NT2/D1 (cell line): ENCODE measurements at regions not wholly inside any gene's neighbourhood (a gene's known extent, or its start where the extent isn't known, plus 50 kb on each side); places are given as distances from the start of the nearest gene placed in this dataset.

Source experiments
- DNase-seq: peaks from one replicate; pipeline ENCODE4 v3.0.0-alpha.2; 2011; ENCODE audit warnings: low read depth, low spot score
- H3K27me3 ChIP-seq: 2 replicates; pipeline ENCODE4 v1.6.0; 2011; ENCODE audit warnings: mild to moderate bottlenecking; ENCODE audit not compliant: insufficient read length, insufficient read depth
- H3K36me3 ChIP-seq: 2 replicates; pipeline ENCODE4 v1.6.1; 2011; ENCODE audit warnings: mild to moderate bottlenecking, low read length, mixed read lengths; ENCODE audit not compliant: insufficient read depth, insufficient read length
- H3K4me1 ChIP-seq: 2 replicates; pipeline ENCODE4 v1.5.1; 2011; ENCODE audit not compliant: insufficient read depth, insufficient read length
- H3K4me3 ChIP-seq: 2 replicates; pipeline ENCODE4 v1.5.1; 2011; ENCODE audit warnings: low read depth; ENCODE audit not compliant: insufficient read length
- H3K9ac ChIP-seq: 2 replicates; pipeline ENCODE4 v1.6.0; 2011; ENCODE audit warnings: low read depth; ENCODE audit not compliant: insufficient read length
- H3K9me3 ChIP-seq: 2 replicates; pipeline ENCODE4 v1.5.1; 2011; ENCODE audit warnings: mild to moderate bottlenecking, low read length; ENCODE audit not compliant: insufficient read depth
- SUZ12 ChIP-seq: IDR thresholded peaks from 2 replicates; pipeline ENCODE4 v1.6.1; 2011; ENCODE audit not compliant: insufficient read length, insufficient read depth; ENCODE audit errors: extremely low read depth
- YY1 ChIP-seq: IDR thresholded peaks from 2 replicates; pipeline ENCODE4 v1.6.1; 2011; ENCODE audit not compliant: insufficient read length, insufficient read depth
- ZNF274 ChIP-seq: IDR thresholded peaks from 2 replicates; pipeline ENCODE4 v1.6.1; 2011; ENCODE audit warnings: mild to moderate bottlenecking, low read depth, low read length

DNA sequence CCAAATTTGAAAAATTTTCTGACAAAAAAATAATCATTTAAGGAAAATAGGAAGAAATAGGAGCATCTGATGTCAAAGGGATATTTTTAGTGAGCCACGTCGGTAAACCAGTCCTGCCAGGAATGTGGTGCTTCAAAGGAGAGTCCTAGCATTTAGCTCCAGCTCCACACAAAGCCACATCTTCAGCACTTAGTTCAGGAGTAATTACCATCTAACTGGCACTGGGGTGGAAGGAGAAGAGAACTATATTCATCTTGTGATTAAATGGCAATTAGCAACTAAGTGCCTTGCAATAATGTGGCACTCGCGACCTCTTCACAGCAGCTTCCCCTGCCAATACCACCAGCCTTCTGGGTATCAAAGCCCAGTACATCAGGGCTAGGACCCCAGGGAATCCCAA, 409.1 kb downstream of the SETD4 start:
- no peaks in the 10 kb centered on the region for H3K9me3 ChIP-seq
- H3K4me1 ChIP-seq, result no peaks in the 10 kb centered on the region
- no peaks in the 10 kb centered on the region for H3K36me3 ChIP-seq
- H3K27me3 ChIP-seq, result no peaks in the 10 kb centered on the region
- no peak overlapping the region for H3K9ac ChIP-seq
- TF ChIP-seq ZNF274 (no peak), YY1 (no peak), SUZ12 (no peak)
- DNase-seq, result no peak
- no peak overlapping the region for H3K4me3 ChIP-seq

DNA sequence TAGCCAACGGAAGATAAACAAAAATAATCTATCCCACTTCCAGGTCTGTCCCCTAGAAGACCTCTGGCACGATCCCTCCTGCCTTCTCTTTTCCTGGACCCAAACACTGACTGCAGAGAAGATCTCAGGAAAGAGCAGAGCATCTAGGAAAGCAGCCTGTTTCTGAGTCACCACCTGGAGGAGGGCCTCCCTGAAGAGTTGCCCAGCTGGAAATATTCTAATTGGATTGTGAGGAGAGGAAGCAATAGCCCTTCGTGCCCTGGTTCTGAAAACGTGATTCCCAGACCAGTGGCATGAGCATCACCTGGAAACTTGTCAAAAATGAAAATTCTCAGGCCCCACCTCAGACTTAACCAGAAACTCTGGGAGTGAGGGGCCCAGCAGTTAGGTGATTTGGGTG, 411.1 kb downstream of the SETD4 start:
- no peaks in the 10 kb centered on the region for H3K9me3 ChIP-seq
- no peaks in the 10 kb centered on the region for H3K27me3 ChIP-seq
- H3K36me3 ChIP-seq, result no peaks in the 10 kb centered on the region
- DNase-seq, result peak; percentile 11
- TF ChIP-seq YY1 (no peak), SUZ12 (no peak), ZNF274 (no peak)
- no peaks in the 10 kb centered on the region for H3K4me1 ChIP-seq
- no peak overlapping the region for H3K9ac ChIP-seq
- H3K4me3 ChIP-seq, result no peak overlapping the region

- Histone ChIP-seq H3K4me3 (no peak overlapping the region), H3K9me3 (no peaks in the 10 kb centered on the region), H3K27me3 (no peaks in the 10 kb centered on the region), H3K4me1 (no peaks in the 10 kb centered on the region), H3K36me3 (no peaks in the 10 kb centered on the region), H3K9ac (no peak overlapping the region)
- no peak for TF ChIP-seq ZNF274
- TF ChIP-seq SUZ12, result no peak
- no peak for TF ChIP-seq YY1
- DNase-seq, result no peak
Measured at GRCh38 chr21:35648512-35648911, 411.8 kb downstream of the SETD4 start.

- Histone ChIP-seq H3K36me3 (no peaks in the 10 kb centered on the region), H3K9me3 (no peaks in the 10 kb centered on the region), H3K4me3 (no peak overlapping the region), H3K27me3 (no peaks in the 10 kb centered on the region), H3K4me1 (no peaks in the 10 kb centered on the region), H3K9ac (no peak overlapping the region)
- TF ChIP-seq ZNF274 (no peak), YY1 (no peak), SUZ12 (no peak)
- DNase-seq, result no peak
Measured at GRCh38 chr21:35646606-35647005, 413.7 kb downstream of the SETD4 start.

DNA sequence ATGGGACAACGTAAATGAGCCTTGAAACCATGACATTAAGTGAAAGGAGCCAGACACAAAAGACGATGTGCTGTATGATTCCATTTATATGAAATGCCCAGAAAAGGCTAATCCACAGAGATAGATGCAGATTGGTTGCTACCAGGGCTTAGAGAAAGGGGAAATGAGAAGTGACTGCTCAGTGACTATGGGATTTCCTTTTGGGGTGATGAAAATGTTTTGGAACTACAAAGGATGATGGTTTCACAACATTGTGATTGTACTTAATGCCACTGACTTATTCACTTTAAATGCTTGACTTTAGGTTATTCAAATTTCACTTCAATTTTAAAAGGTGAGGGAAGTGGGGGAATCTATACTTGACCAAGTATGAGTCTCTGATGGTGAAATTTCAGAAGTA, 414.3 kb downstream of the SETD4 start:
- TF ChIP-seq ZNF274, result no peak
- no peak for TF ChIP-seq SUZ12
- TF ChIP-seq YY1, result no peak
- DNase-seq, result no peak
- H3K9ac ChIP-seq, result no peak overlapping the region
- no peaks in the 10 kb centered on the region for H3K36me3 ChIP-seq
- no peaks in the 10 kb centered on the region for H3K4me1 ChIP-seq
- no peaks in the 10 kb centered on the region for H3K9me3 ChIP-seq
- no peak overlapping the region for H3K4me3 ChIP-seq
- no peaks in the 10 kb centered on the region for H3K27me3 ChIP-seq

GRCh38 chr21:35644523-35644922, 415.8 kb downstream of the SETD4 start:
- no peak for DNase-seq
- Histone ChIP-seq H3K36me3 (no peaks in the 10 kb centered on the region), H3K9ac (no peak overlapping the region), H3K27me3 (no peaks in the 10 kb centered on the region), H3K4me3 (no peak overlapping the region), H3K4me1 (no peaks in the 10 kb centered on the region), H3K9me3 (no peaks in the 10 kb centered on the region)
- no peak for TF ChIP-seq YY1
- TF ChIP-seq SUZ12, result no peak
- TF ChIP-seq ZNF274, result no peak

GRCh38 chr21:35643176-35643575, 417.1 kb downstream of the SETD4 start:
- Histone ChIP-seq H3K4me3 (no peak overlapping the region), H3K27me3 (no peaks in the 10 kb centered on the region), H3K9me3 (no peaks in the 10 kb centered on the region), H3K4me1 (no peaks in the 10 kb centered on the region), H3K9ac (no peak overlapping the region), H3K36me3 (no peaks in the 10 kb centered on the region)
- DNase-seq, result no peak
- TF ChIP-seq YY1, result no peak

GRCh38 chr21:35641271-35642016, 418.9 kb downstream of the SETD4 start:
- H3K4me3 ChIP-seq, result no peak overlapping the region
- no peaks in the 10 kb centered on the region for H3K9me3 ChIP-seq
- DNase-seq, result no peak
- TF ChIP-seq SUZ12 (no peak), YY1 (no peak), ZNF274 (no peak)
- H3K4me1 ChIP-seq, result no peaks in the 10 kb centered on the region
- H3K27me3 ChIP-seq, result no peaks in the 10 kb centered on the region
- no peaks in the 10 kb centered on the region for H3K36me3 ChIP-seq
- no peak overlapping the region for H3K9ac ChIP-seq
